Nephron (organoid): ENCODE measurements at regions not wholly inside any gene's neighbourhood (a gene's known extent, or its start where the extent isn't known, plus 50 kb on each side); places are given as distances from the start of the nearest gene placed in this dataset.
A peak's percentile ranks its signal among the peaks of the same experiment; 100 is the strongest.

Experiments used
- H3K27ac Mint-ChIP-seq, 3 experiments: 2 replicates each; pipeline ENCODE4 v1.8.0; 2020; ENCODE audit warnings: mixed read lengths in 3 of 3, mild to moderate bottlenecking in 2 of 3, moderate library complexity in 1 of 3
- H3K27me3 Mint-ChIP-seq: 2 replicates; pipeline ENCODE4 v1.8.0; 2021; ENCODE audit warnings: low read depth, mild to moderate bottlenecking, moderate library complexity, mixed read lengths
- H3K36me3 Mint-ChIP-seq: 2 replicates; pipeline ENCODE4 v1.8.0; 2020; ENCODE audit warnings: low read depth, mixed read lengths
- H3K4me1 Mint-ChIP-seq: 2 replicates; pipeline ENCODE4 v1.8.0; 2020; ENCODE audit warnings: mixed read lengths
- H3K4me3 Mint-ChIP-seq, 3 experiments: 2 replicates each; pipeline ENCODE4 v1.8.0; 2020; ENCODE audit warnings: mild to moderate bottlenecking in 3 of 3, mixed read lengths in 3 of 3, moderate library complexity in 2 of 3
- H3K9me3 Mint-ChIP-seq: 2 replicates; pipeline ENCODE4 v1.8.0; 2020; ENCODE audit warnings: mixed read lengths
- CTCF ChIP-seq, 3 experiments: fragments of 200-600 bp; sonication (generic); IDR thresholded peaks; one replicate each; pipeline ENCODE4 v1.5.0; 2021; ENCODE audit warnings: antibody characterized with exemption in 3 of 3; ENCODE audit not compliant: unreplicated experiment in 3 of 3

GRCh38 chr11:104704146-104704830, 194.0 kb downstream of the CASP12 start:
- H3K4me1 Mint-ChIP-seq, result peaks cover 15% of the 10 kb centered on the region
- no peaks in the 10 kb centered on the region for H3K27me3 Mint-ChIP-seq
- no peak overlapping the region for H3K4me3 Mint-ChIP-seq
- no peak for TF ChIP-seq CTCF (IDR thresholded peaks at IDR 0.05; ENCODE audit: unreplicated experiment in 3 of 3)
- peak overlapping the region in 1 of 3 experiments; percentile 33 for H3K27ac Mint-ChIP-seq
- H3K36me3 Mint-ChIP-seq, result no peaks in the 10 kb centered on the region
- no peaks in the 10 kb centered on the region for H3K9me3 Mint-ChIP-seq

DNA sequence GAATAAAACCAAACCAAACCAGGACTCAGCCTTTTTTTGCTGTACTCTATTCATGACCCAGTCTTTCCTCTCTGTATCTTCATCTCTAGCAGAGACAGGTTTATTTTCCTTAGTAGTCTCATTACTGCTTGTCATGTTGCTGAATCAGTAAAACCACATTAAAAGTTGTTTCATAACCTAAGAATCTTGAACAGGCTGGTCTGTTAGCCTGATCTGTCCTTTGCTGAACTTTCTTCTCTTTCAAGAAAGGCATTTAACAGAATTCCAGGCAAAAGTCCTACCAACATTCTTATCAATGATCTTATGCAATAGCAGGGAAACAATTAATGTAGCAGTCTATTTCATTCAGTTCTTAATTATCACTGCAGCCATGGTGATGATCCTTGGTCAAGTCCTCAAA, 197.7 kb downstream of the CASP12 start:
- Mint-ChIP-seq H3K9me3 (no peaks in the 10 kb centered on the region), H3K27me3 (no peaks in the 10 kb centered on the region), H3K4me1 (peaks cover 11% of the 10 kb centered on the region), H3K4me3 (no peak overlapping the region), H3K36me3 (no peaks in the 10 kb centered on the region), H3K27ac (peak overlapping the region in 2 of 3 experiments; percentile 1 to 41)
- no peak for TF ChIP-seq CTCF (IDR thresholded peaks at IDR 0.05; ENCODE audit: unreplicated experiment in 3 of 3)

GRCh38 chr11:104699981-104700380, 198.3 kb downstream of the CASP12 start:
- TF ChIP-seq CTCF (IDR thresholded peaks at IDR 0.05; ENCODE audit: unreplicated experiment in 3 of 3), result no peak
- H3K36me3 Mint-ChIP-seq, result no peaks in the 10 kb centered on the region
- no peaks in the 10 kb centered on the region for H3K9me3 Mint-ChIP-seq
- no peak overlapping the region for H3K4me3 Mint-ChIP-seq
- peaks cover 6% of the 10 kb centered on the region for H3K4me1 Mint-ChIP-seq
- H3K27ac Mint-ChIP-seq, result no peak overlapping the region
- no peaks in the 10 kb centered on the region for H3K27me3 Mint-ChIP-seq

GRCh38 chr11:104695065-104695463, 203.2 kb downstream of the CASP12 start:
- TF ChIP-seq CTCF (IDR thresholded peaks at IDR 0.05; ENCODE audit: unreplicated experiment in 3 of 3), result no peak
- no peak overlapping the region for H3K4me3 Mint-ChIP-seq
- no peaks in the 10 kb centered on the region for H3K4me1 Mint-ChIP-seq
- no peaks in the 10 kb centered on the region for H3K36me3 Mint-ChIP-seq
- H3K9me3 Mint-ChIP-seq, result no peaks in the 10 kb centered on the region
- no peak overlapping the region for H3K27ac Mint-ChIP-seq
- H3K27me3 Mint-ChIP-seq, result no peaks in the 10 kb centered on the region

- no peaks in the 10 kb centered on the region for H3K27me3 Mint-ChIP-seq
- H3K36me3 Mint-ChIP-seq, result no peaks in the 10 kb centered on the region
These were observed 203.8 kb downstream of the CASP12 start for GRCh38 chr11:104694259-104695064.

More at GRCh38 chr11:104694259-104695064, 203.8 kb downstream of the CASP12 start:
- Mint-ChIP-seq H3K27ac (no peak overlapping the region), H3K4me3 (no peak overlapping the region), H3K9me3 (no peaks in the 10 kb centered on the region), H3K4me1 (no peaks in the 10 kb centered on the region)
- no peak for TF ChIP-seq CTCF (IDR thresholded peaks at IDR 0.05; ENCODE audit: unreplicated experiment in 3 of 3)
